Psoas muscle (tissue), 7 donors: ENCODE measurements at regions not wholly inside any gene's neighbourhood (a gene's known extent, or its start where the extent isn't known, plus 50 kb on each side); places are given as distances from the start of the nearest gene placed in this dataset.
"Not testable (repeated sequence)": the region's sequence is repeated elsewhere in the genome, so short reads cannot be mapped to it uniquely, and the experiment has no call there.

ENCODE experiments used
- ATAC-seq, 4 donors: fragments of 200-7000 bp; cut with Tn5 transposase; one replicate each; pipeline ENCODE4 v1.9.1; 2020; ENCODE audit warnings: moderate library complexity in 3 of 4, mild to moderate bottlenecking in 2 of 4
- DNase-seq, 2 donors: peaks; one replicate each; pipeline ENCODE4 v3.0.0-alpha.2; 2020
- H3K27ac ChIP-seq: fragments of 200-600 bp; one replicate; pipeline ENCODE4 v1.8.0; 2022
- H3K27me3 ChIP-seq, 3 donors: fragments of 200-600 bp in 1 of 3; one replicate each; pipeline versions ENCODE4 v1.6.1 to v1.8.0; 2013 to 2022; ENCODE audit warnings: low read length in 2 of 3, mild to moderate bottlenecking in 2 of 3, moderate library complexity in 1 of 3; ENCODE audit not compliant: insufficient read depth in 3 of 3
- H3K36me3 ChIP-seq, 2 donors: fragments of 200-600 bp in 1 of 2; one replicate each; pipeline versions ENCODE4 v1.6.1 to v1.8.0; 2013 to 2022; ENCODE audit warnings: low read depth in 1 of 2, mild to moderate bottlenecking in 1 of 2, moderate library complexity in 1 of 2; ENCODE audit not compliant: insufficient read depth in 1 of 2
- H3K4me1 ChIP-seq: fragments of 200-600 bp; one replicate; pipeline ENCODE4 v1.8.0; 2022
- H3K4me3 ChIP-seq: fragments of 200-600 bp; one replicate; pipeline ENCODE4 v1.8.0; 2022; ENCODE audit warnings: mild to moderate bottlenecking
- H3K9me3 ChIP-seq: fragments of 200-600 bp; one replicate; pipeline ENCODE4 v1.8.0; 2022
- WGBS, 3 donors: extraction: QIAGEN DNeasy Blood & Tissue Kit; methylation state at CpG; one replicate each; pipeline versions ENCODE4 v1.1.6 to v1.1.7; 2013; 5-methylcytosine and 5-hydroxymethylcytosine counted together
- intact Hi-C, 2 donors: fragments of 100-400 bp; cut with DNase I; formaldehyde crosslinking; loops; one replicate each; pipeline versions ENCODE4 v1.11.0 to v1.14.2; 2022
- TF ChIP-seq, protein P1 (sequence below): fragments of 200-600 bp; IDR thresholded peaks from one replicate; pipeline ENCODE4 v1.8.0; 2022; ENCODE audit warnings: antibody characterized with exemption
- donor health status: healthy with polysubstance abuse.
- donor health status: DM: no; HTN: no; CAD: no; lungs with moderate emphysema.
- donor health status: Bipolar disorder and iron deficiency.
- donor health status: healthy.
- donor health status: DM: yes; HTN: yes; CAD: no.
- donor health status: DM: no; HTN: no; CAD: no.
- donor health status: DM: yes; HTN: yes; CAD: no.

- Histone ChIP-seq H3K4me3 (no peak overlapping the region), H3K27me3 (no peaks in the 10 kb centered on the region), H3K9me3 (no peaks in the 10 kb centered on the region), H3K4me1 (no peaks in the 10 kb centered on the region), H3K36me3 (no peaks in the 10 kb centered on the region), H3K27ac (no peak overlapping the region)
- ATAC-seq = no peak
- TF ChIP-seq, protein P1, sequence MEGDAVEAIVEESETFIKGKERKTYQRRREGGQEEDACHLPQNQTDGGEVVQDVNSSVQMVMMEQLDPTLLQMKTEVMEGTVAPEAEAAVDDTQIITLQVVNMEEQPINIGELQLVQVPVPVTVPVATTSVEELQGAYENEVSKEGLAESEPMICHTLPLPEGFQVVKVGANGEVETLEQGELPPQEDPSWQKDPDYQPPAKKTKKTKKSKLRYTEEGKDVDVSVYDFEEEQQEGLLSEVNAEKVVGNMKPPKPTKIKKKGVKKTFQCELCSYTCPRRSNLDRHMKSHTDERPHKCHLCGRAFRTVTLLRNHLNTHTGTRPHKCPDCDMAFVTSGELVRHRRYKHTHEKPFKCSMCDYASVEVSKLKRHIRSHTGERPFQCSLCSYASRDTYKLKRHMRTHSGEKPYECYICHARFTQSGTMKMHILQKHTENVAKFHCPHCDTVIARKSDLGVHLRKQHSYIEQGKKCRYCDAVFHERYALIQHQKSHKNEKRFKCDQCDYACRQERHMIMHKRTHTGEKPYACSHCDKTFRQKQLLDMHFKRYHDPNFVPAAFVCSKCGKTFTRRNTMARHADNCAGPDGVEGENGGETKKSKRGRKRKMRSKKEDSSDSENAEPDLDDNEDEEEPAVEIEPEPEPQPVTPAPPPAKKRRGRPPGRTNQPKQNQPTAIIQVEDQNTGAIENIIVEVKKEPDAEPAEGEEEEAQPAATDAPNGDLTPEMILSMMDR = no peak
- WGBS, 3 donors = 29 to 44% (median 35%) methylated on average over 1 of the region's 1 CpG
- intact Hi-C loops = loop anchor here in 1 of 2 donors (10.0 kb wide), 1 partner anchor 500 kb away; no protein-coding TSS in a partner anchor
- no peak for DNase-seq
Measured at GRCh38 chr6:121944354-121944753, 455.1 kb upstream of the HSF2 start.

DNA sequence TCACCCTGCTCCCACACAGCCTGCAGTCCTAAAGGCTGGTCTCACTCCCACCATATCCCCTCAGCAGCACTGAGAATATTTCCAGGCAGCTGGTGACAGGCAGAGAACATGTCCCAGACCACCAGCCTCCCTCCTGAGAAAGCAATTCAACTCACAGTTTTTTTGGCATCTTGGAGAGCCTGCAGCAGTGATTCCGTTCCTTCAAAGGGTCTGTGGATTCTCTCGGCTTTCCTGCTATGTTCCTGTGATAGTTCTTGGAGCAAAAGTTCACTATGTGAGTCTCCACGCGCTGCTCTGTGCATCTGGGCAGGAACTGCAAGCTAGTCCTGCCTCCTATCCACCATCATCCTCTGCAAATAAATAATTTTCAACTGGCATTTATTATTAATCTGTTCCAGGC lies 448.3 kb upstream of the HSF2 start:
- Histone ChIP-seq H3K27me3 (no peaks in the 10 kb centered on the region), H3K9me3 (no peaks in the 10 kb centered on the region), H3K4me1 (no peaks in the 10 kb centered on the region), H3K4me3 (no peak overlapping the region), H3K27ac (no peak overlapping the region), H3K36me3 (no peaks in the 10 kb centered on the region)
- ATAC-seq (no peak), DNase-seq (no peak)
- TF ChIP-seq, protein P1 = no peak
- WGBS, 3 donors = 63 to 79% (median 75%) methylated on average over 4 of the region's 4 CpGs
- intact Hi-C loops = no loop called here

DNA sequence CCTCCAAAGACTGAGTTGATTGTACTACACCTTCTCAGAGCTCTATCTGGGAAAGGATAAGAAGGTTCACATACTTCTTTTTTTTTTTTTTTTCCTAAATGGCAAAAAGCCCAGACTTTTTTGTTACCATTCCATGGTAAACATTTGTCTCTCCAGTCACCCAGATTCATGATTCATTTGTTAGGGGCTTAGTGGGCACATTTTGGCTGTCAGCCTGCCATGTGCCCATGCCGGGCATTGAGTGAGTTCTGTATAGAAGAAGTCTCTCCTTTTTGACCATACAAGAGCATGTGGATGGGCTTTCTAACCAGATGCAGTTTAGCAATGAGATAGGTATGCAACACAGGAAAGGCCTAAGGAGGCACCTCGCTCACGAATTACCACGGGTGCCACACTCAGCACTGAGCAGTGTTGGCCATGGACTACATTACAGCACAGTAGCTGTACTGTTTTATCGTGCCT lies 447.5 kb upstream of the HSF2 start:
- H3K4me1 ChIP-seq = no peaks in the 10 kb centered on the region
- no peak overlapping the region for H3K4me3 ChIP-seq
- H3K27me3 ChIP-seq = no peaks in the 10 kb centered on the region
- no peaks in the 10 kb centered on the region for H3K36me3 ChIP-seq
- ATAC-seq (peak in 1 of 4 donors; percentile 9), DNase-seq (no peak)
- WGBS, 3 donors = 45 to 61% (median 47%) methylated on average over 5 of the region's 5 CpGs
- TF ChIP-seq, protein P1 = no peak
- H3K27ac ChIP-seq = no peak overlapping the region
- H3K9me3 ChIP-seq = no peaks in the 10 kb centered on the region
- intact Hi-C loops = no loop called here

- H3K9me3 ChIP-seq, H3K4me1 ChIP-seq, H3K4me3 ChIP-seq, DNase-seq, ATAC-seq, H3K36me3 ChIP-seq, intact Hi-C loops, H3K27ac ChIP-seq, H3K27me3 ChIP-seq: not testable (repeated sequence)
- 75 to 88% (median 82%) methylated on average over 2 of the region's 2 CpGs for WGBS, 3 donors
Measured at GRCh38 chr6:121955401-121955800, 444.1 kb upstream of the HSF2 start.

GRCh38 chr6:121956782-121957181 lies 442.7 kb upstream of the HSF2 start:
- WGBS, 3 donors = 49 to 67% (median 60%) methylated on average over 2 of the region's 2 CpGs
- H3K27ac ChIP-seq = no peak overlapping the region
- no peak overlapping the region for H3K4me3 ChIP-seq
- ATAC-seq (no peak), DNase-seq (no peak)
- TF ChIP-seq, protein P1 = no peak
- H3K9me3 ChIP-seq = no peaks in the 10 kb centered on the region
- H3K27me3 ChIP-seq = no peaks in the 10 kb centered on the region
- no peaks in the 10 kb centered on the region for H3K36me3 ChIP-seq
- H3K4me1 ChIP-seq = no peaks in the 10 kb centered on the region
- intact Hi-C loops = no loop called here
